ENCODE measurements at regions not wholly inside any gene's neighbourhood (a gene's known extent, or its start where the extent isn't known, plus 50 kb on each side); places are given as distances from the start of the nearest gene placed in this dataset.

DNA sequence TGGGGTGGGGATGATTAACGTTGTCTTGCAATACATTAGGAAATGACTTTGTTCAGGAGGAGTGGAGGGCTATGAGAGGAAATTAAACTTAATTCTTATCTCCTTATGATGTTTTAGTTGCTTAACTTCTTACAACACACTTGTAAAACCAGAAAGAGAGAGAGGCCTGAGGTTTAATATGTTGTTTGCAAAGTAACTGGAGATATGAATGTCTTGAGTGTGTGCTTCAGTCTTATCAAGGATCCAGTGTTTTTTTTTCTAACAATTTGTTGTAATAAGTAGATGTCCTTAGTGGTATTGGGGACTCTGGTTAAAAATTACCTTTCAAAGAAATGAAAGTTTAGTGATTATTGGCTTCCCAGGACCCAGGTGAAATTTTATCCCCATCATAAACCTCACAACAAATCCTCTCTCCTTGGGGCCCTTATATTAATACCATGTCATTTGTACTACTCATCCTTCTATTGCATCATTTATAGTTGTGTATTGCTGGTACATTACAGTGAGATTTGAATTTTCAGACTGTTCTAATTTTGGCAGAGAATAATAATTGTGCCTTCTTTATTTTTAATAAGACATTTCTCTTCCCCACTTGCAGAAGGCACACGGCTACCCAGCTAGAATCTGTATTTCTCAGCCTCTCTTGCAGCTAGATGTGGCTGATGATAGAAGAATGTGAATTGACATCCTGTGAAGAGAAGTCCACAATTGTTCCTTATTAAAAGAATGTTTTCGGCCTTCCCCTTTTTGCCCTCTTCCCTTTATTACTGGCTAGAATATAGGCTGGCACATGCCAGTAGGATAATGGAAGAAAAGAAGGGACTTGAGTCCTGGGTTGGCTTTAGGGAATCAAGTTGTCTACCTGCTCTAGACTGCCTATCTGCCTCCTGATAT is 91.9 kb upstream of the CXCR4 start:
- DNase-seq, result no peak

DNA sequence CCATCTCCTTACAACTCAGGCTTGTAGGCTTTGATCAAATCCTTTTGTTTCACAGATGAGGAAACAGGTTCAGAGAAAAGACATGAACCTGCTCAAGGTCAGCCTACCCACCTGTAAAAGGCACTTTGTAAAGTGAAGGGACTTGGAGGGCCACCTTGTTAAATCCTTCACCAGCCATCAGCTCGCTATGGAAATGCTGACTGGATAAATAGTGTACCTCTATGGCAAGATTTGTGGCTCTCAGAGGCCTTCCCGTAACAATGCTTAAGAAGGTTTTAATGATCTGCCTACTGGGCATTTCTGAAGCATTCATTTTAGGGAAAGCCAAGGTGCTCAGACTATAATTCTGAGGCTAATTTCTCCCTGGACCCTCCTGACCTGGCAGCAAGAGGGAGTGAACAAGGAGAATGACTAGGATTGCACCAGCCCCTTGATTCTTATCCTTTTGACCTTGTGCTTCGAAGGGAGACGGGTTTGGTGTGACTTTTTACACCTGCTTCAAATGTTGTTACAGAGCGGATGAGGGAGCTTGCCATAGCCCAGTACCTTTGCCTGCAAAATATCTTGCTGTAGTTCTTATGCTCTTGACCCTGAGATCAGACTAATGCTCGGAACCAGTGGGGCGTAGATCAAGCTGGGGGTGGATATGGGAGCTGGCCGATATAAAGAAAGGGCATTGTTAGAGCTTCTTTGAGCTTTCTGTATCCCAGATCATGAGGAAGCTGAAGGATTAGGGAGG is 90.9 kb upstream of the CXCR4 start:
- DNase-seq, result no peak

- DNase-seq, result no peak
These were observed 89.7 kb upstream of the CXCR4 start for GRCh38 chr2:136207665-136208064.

DNA sequence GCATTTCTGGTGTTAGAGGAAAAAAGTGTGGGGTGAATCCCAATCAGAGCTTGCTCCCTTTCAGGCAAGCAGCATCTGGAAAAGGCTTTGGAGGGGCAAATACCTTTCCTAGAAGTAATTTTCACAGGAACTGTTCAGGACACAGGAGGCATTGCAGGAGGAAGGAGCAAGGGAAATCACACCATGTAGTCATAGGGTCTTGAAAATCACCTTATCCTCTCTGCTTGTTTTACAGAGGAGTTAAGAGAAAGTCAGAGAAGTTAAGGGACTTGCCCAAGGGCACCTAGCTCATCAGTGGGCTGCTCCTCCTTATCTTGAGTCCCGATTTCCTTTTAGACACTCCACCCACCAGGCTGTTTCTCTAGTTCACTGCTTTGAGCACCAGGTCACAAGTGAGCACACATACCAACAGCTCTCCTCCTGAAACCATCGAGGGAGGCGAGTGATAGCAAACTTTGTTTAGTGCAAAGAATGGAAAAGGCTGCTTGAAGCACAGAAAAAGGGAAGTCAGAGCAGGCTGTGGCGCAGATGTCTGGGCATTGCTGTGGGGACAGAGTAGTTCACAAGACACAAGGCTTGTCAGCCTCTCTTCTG is 89.2 kb upstream of the CXCR4 start:
- no peak for DNase-seq

GRCh38 chr2:136206613-136207012 is 88.7 kb upstream of the CXCR4 start:
- DNase-seq, result no peak

- DNase-seq, result no peak
These were observed 87.7 kb upstream of the CXCR4 start for GRCh38 chr2:136205615-136206014.

GRCh38 chr2:136204971-136205370 is 87.0 kb upstream of the CXCR4 start:
- DNase-seq, result no peak

DNA sequence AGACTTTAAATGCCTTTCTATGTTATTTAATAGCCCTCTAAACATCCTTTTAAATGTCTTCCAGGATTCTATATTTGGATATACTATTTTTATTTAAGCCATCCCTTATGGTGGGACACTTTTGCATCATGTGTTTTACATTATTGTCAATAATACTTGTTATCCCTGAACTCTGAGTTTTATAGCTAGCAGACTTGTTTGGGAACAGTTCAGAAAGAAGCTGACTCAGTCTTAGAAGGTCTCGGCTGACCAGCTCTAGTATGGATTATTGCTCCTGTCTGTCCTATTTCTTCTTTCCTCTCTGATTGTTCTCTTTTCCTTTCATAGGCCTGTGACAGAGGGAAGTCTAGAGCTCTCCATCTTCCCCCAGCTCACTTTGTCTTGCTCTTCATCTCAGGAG is 77.3 kb upstream of the CXCR4 start:
- DNase-seq, result no peak

DNA sequence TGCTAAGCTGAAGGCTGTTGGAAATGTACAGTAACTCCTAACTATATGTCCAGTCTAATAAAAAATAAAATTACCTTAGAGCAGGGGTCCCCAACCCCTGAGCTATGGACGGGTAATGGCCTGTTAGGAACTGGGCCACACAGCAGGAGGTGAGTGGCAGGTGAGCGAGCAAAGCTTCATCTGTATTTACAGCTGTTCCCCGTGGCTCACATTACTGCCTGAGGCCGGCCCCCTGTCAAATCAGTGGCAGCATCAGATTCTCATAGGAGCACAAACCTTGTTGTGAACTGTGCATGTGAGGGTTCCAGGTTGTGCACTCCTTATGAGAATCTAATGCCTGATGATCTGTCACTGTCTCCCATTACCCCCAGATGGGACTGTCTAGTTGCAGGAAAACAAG is 73.1 kb upstream of the CXCR4 start:
- DNase-seq, result no peak

DNA sequence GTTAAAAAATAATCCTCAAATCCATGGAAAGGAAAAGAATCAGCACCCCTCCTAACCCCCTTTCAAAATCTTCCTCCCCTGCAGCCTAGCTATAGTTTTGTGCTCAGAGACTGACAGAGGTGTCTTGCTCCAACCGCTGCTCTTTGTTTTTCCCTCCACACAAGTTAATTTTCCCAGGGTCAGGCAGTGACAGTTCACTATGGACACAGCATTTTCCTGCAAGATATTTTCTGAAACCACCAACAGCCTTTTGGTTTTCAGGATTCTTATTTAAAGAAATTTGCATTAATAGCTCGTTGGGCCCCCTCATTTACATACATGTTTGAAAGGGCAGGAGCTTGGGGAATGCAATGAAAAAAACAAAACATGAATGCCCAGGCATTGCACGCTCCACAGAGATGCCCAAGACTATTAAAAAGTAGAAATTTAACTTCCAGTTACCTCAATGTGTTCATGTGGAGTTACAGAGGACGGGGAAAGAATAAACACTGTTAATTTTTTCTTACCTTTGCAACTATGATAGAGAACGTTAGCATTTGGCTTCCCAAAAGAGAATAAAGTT is 71.4 kb upstream of the CXCR4 start:
- DNase-seq, result no peak

- DNase-seq, result no peak
These were observed 70.1 kb upstream of the CXCR4 start for GRCh38 chr2:136188086-136188485.

DNA sequence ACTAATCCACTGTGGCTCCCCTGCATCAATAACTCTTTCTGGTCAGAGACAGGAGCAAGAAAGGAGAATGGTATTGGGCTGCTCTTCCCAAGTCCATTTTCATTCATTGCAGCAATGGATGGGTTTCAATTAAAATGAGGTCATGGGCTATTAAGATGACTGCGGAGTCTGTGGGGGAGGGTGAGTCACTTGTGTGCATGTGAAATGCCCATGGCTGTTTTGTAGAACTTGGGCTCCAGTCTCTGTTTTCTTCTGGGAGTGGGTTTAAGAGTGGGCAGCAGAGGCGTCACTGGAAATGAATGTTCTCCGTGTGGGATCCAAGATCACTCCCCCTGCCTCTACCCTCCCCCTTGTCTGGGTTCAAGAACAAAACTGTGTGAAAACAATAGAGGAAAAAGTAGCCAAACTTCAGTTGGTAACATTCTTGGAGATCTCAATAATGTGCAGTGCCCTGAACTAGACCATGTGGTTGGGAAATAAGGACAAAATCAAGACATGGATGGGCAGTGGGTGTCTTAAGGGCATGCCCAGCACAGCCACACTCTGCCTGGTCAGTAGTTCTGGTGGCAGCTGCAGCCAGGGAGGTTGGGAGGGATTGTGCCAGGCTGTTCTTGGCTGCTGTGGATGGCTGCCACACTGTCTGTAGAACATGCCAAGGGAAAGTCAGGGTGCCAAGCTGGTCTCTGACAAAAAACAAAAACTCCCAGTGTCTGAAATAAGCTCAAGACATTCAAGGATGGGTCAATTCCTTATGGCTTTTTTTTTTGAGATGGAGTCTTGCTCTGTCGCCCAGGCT is 68.2 kb upstream of the CXCR4 start:
- DNase-seq, result no peak

DNA sequence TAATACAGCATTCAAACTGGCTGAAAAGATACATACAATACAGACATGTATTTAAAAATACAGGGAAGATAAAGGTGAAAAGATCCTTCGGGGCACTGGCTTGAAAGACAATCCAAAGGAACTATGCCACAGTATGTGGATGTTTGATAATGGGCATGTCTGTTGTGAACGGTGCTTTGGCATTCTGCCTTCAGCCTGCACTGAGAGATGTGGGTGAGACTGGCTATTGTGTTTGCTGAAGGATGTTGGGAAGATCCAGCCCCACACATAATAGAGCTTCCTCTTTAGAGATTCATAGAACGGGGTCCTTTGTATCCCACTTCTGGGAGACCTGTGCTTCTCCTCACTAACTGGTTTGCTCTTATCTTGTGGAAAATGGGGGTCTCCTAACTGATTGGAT is 65.1 kb upstream of the CXCR4 start:
- no peak for DNase-seq

DNA sequence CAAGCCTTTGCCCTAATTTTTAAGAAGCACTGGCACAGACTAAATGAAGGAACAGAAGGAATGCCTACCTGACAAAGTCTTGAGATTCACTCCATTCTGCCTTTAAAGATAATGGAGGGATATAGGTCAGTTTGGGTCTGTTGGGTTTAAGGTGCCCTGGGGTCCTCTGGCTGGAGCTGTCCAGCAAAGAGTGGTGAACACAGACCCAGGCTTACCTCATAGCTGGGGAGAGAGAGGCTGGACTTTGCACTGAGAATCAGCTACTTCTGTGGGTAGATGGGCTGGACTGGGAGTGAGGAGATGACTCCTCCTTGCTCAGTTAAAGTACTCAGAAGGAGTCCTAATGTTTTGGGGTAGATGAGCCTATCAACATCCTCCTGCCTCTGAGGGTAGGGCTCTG is 64.4 kb upstream of the CXCR4 start:
- no peak for DNase-seq

DNA sequence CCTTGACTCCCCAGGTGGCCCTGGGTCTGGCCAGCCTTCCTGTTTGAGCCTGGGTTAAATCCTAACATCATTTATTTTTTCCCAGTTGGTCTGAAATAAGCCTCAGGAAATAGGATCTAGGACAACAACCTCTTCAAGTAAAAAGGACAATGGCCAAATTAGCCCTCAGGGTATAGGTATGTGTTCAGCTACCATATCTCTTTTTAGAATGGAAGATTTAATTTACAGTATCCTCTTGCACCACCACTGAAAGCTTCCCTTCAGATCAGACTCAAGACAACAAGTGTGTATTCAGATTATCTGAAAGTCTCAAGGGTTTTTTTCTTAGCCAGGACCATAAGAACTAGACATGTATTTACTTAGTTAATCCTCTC is 61.6 kb upstream of the CXCR4 start:
- DNase-seq, result no peak

GRCh38 chr2:136178941-136179601 is 61.1 kb upstream of the CXCR4 start:
- no peak for DNase-seq

DNA sequence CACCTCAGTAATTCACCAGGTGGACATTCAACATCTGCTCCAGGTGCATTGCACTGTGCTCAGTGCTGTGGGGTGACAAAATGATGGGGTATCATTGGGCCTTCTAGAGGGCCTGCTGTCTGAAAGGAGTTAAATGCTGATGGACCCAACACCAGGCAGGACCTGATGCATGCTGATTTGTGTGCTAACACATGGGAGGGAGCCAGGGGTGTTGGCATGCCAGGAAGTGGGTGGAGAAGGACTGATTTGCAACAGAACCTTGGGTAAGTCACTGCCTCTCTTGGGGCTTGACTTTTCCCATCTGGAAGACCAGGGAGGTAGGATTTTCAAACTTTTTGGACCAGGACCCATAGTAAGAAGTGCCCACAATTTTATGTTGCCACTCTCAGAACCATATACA is 57.9 kb upstream of the CXCR4 start:
- no peak for DNase-seq

DNA sequence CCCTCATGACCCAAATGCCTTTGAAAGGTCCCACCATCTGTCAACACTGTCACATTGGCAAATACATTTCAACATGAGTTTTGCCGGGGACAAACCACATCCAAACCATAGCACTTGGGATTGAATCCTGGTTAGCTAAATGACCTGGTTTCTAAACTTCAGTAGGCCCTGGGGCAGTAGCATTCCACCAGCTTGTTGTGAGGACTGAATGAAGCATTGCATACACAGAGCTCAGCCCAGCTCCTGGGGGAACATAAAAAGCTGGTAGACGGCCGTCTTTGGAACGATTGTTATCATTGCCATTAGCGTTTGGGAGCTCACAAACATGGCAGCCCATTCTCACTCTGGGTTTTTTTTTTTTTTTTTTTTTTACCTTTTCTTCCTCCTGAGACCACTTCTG is 57.5 kb upstream of the CXCR4 start:
- DNase-seq, result no peak

GRCh38 chr2:136173126-136173525 is 55.2 kb upstream of the CXCR4 start:
- no peak for DNase-seq

GRCh38 chr2:136171223-136171622 is 53.3 kb upstream of the CXCR4 start:
- DNase-seq, result no peak

- no peak for DNase-seq
These were observed 50.8 kb upstream of the CXCR4 start for GRCh38 chr2:136168720-136169119.

All from effector CD4-positive, alpha-beta T cell (primary cell).